ENCODE measurements at regions not wholly inside any gene's neighbourhood (a gene's known extent, or its start where the extent isn't known, plus 50 kb on each side); places are given as distances from the start of the nearest gene placed in this dataset.
"Not testable (repeated sequence)": the region's sequence is repeated elsewhere in the genome, so short reads cannot be mapped to it uniquely, and the experiment has no call there.

DNA sequence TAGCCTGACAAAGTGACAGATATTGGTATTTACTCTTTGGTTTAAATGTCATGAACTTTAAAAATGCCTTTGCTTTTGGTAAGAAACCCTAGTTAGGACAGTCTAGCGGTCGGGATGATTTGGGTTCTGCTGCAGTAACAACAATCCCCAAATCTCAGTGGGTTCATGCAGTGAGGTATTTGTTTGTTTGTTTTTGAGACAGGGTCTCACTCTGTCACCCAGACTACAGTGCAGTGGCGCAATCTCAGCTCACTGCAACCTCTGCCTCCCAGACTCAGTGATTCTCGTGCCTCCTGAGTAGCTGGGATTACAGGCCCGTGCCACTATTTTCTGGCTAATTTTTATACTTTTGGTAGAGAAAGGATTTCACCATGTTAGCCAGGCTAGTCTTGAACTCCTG, 65.2 kb upstream of the EEF2KMT start:
- not testable (repeated sequence) for DNase-seq (ENCODE audit: low read depth in 2 of 2)

- DNase-seq (ENCODE audit: low read depth in 2 of 2): not testable (repeated sequence)
These were observed 64.3 kb upstream of the EEF2KMT start for GRCh38 chr16:5161888-5162287.

GRCh38 chr16:5160010-5160409, 62.4 kb upstream of the EEF2KMT start:
- not testable (repeated sequence) for DNase-seq (ENCODE audit: low read depth in 2 of 2)

GRCh38 chr16:5159537-5159936, 61.9 kb upstream of the EEF2KMT start:
- not testable (repeated sequence) for DNase-seq (ENCODE audit: low read depth in 2 of 2)

DNA sequence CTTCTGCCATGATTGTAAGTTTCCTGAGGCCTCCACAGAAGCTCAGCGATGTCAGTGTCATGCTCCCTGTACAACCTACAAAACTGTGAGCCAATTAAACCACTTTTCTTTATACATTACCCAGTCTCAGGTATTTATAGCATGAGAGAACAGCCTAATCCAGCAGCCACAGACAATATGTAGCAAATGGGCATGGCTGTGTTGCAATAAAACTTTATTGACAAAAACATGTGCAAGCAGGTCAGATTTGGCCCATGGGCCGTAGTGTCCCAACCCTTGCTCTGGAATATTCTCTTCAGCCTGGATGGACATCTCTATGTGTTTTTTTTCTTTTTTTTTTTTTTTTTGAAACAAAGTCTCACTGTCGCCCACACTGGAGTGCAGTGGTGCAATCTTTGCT, 60.9 kb upstream of the EEF2KMT start:
- no peak for DNase-seq (ENCODE audit: low read depth in 2 of 2)

DNA sequence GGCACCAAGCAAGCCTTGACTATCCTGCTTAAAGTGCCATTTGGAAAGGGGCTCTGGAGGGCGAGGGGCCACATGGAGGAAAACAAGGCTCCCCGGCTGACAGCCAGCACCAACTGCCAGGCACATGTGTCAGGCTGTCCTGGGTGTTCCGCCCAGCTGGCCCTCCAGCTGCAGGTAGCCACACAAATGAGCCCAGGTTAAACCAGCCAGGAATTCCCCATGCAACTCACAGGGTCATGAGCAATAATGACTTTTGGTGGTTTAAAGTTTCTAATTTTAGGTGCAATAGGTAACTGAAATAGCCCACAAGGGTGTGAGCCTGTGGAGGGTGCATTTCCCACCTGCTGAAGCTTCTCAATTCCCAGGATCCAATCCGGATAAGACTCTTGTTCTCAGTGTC, 58.9 kb upstream of the EEF2KMT start:
- not testable (repeated sequence) for DNase-seq (ENCODE audit: low read depth in 2 of 2)

- not testable (repeated sequence) for DNase-seq (ENCODE audit: low read depth in 2 of 2)
These were observed 56.4 kb upstream of the EEF2KMT start for GRCh38 chr16:5154006-5154405.

DNA sequence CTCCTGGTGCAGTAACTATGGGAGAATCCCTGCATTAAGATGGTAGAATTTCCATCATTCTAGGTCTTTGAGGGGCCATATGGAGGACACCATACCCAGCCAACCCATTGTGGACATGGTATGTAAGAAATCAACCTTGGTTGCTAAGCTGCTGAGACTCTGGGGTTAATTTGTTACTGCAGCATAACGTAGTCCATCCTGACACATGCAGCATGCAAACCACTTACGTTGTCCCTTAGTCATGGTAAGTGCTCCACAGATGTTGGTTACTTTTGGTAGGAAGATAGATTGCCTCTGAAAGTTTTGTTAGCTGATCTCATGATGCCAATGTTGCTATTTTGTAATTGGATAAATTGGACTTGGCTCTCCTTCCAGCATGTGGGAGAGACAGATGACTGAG, 53.8 kb upstream of the EEF2KMT start:
- not testable (repeated sequence) for DNase-seq (ENCODE audit: low read depth in 2 of 2)

Data from fibroblast of skin of left biceps (primary cell).